ENCODE measurements at regions not wholly inside any gene's neighbourhood (a gene's known extent, or its start where the extent isn't known, plus 50 kb on each side); places are given as distances from the start of the nearest gene placed in this dataset.

GRCh38 chr15:35992791-35993190 lies 446.8 kb upstream of the DPH6 start:
- Histone ChIP-seq H3K27me3 (ENCODE audit: control insufficient read depth, insufficient read depth, low read length) (no peaks in the 10 kb centered on the region), H3K27ac (ENCODE audit: insufficient read depth, low read length, poor library complexity, severe bottlenecking) (no peak overlapping the region), H3K36me3 (ENCODE audit: control insufficient read depth, insufficient read depth, low read length) (no peaks in the 10 kb centered on the region), H3K4me3 (ENCODE audit: low read depth, low read length) (no peak overlapping the region), H3K4me1 (ENCODE audit: control insufficient read depth, insufficient read depth, low read length, poor library complexity, severe bottlenecking) (no peaks in the 10 kb centered on the region), H3K9me3 (ENCODE audit: control insufficient read depth in 2 of 2, low read length in 2 of 2) (no peaks in the 10 kb centered on the region)
- DNase-seq (no peak), ATAC-seq (ENCODE audit: low read depth in 2 of 2) (no peak)
- Mint-ChIP-seq H3K9me3 (peaks cover 0 to 9% (median 2%) of the 10 kb centered on the region in 7 donors), H3K4me3 (no peak overlapping the region), H3K36me3 (no peaks in the 10 kb centered on the region), H3K4me1 (no peaks in the 10 kb centered on the region), H3K27ac (no peak overlapping the region), H3K27me3 (no peaks in the 10 kb centered on the region)

GRCh38 chr15:35993196-35993595 lies 447.2 kb upstream of the DPH6 start:
- H3K4me3 Mint-ChIP-seq: no peak overlapping the region
- ATAC-seq (ENCODE audit: low read depth in 2 of 2): no peak
- no peaks in the 10 kb centered on the region for H3K4me1 ChIP-seq (ENCODE audit: control insufficient read depth, insufficient read depth, low read length, poor library complexity, severe bottlenecking)
- H3K27ac ChIP-seq (ENCODE audit: insufficient read depth, low read length, poor library complexity, severe bottlenecking): no peak overlapping the region
- no peaks in the 10 kb centered on the region for H3K4me1 Mint-ChIP-seq
- H3K9me3 ChIP-seq (ENCODE audit: control insufficient read depth in 2 of 2, low read length in 2 of 2): no peaks in the 10 kb centered on the region
- peaks cover 0 to 9% (median 2%) of the 10 kb centered on the region in 7 donors for H3K9me3 Mint-ChIP-seq
- no peaks in the 10 kb centered on the region for H3K27me3 ChIP-seq (ENCODE audit: control insufficient read depth, insufficient read depth, low read length)
- peak overlapping the region in 1 of 3 donors; percentile 78 for H3K27ac Mint-ChIP-seq
- no peaks in the 10 kb centered on the region for H3K36me3 ChIP-seq (ENCODE audit: control insufficient read depth, insufficient read depth, low read length)
- H3K4me3 ChIP-seq (ENCODE audit: low read depth, low read length): no peak overlapping the region
- H3K36me3 Mint-ChIP-seq: no peaks in the 10 kb centered on the region
- H3K27me3 Mint-ChIP-seq: no peaks in the 10 kb centered on the region
- no peak for DNase-seq

GRCh38 chr15:35994876-35995275 lies 448.9 kb upstream of the DPH6 start:
- no peaks in the 10 kb centered on the region for H3K9me3 ChIP-seq (ENCODE audit: control insufficient read depth in 2 of 2, low read length in 2 of 2)
- no peak overlapping the region for H3K27ac ChIP-seq (ENCODE audit: insufficient read depth, low read length, poor library complexity, severe bottlenecking)
- H3K4me1 Mint-ChIP-seq: no peaks in the 10 kb centered on the region
- DNase-seq (no peak), ATAC-seq (ENCODE audit: low read depth in 2 of 2) (no peak)
- H3K27me3 Mint-ChIP-seq: no peaks in the 10 kb centered on the region
- no peaks in the 10 kb centered on the region for H3K36me3 Mint-ChIP-seq
- no peak overlapping the region for H3K4me3 Mint-ChIP-seq
- no peaks in the 10 kb centered on the region for H3K27me3 ChIP-seq (ENCODE audit: control insufficient read depth, insufficient read depth, low read length)
- no peak overlapping the region for H3K27ac Mint-ChIP-seq
- peaks cover 0 to 5% (median 2%) of the 10 kb centered on the region in 7 donors for H3K9me3 Mint-ChIP-seq
- H3K4me1 ChIP-seq (ENCODE audit: control insufficient read depth, insufficient read depth, low read length, poor library complexity, severe bottlenecking): no peaks in the 10 kb centered on the region
- no peaks in the 10 kb centered on the region for H3K36me3 ChIP-seq (ENCODE audit: control insufficient read depth, insufficient read depth, low read length)
- no peak overlapping the region for H3K4me3 ChIP-seq (ENCODE audit: low read depth, low read length)

GRCh38 chr15:35998663-35999602 lies 453.0 kb upstream of the DPH6 start:
- no peak for DNase-seq
- no peak overlapping the region for H3K4me3 ChIP-seq (ENCODE audit: low read depth, low read length)
- Mint-ChIP-seq H3K4me3 (no peak overlapping the region), H3K9me3 (peaks cover 0 to 5% (median 2%) of the 10 kb centered on the region in 7 donors), H3K27ac (no peak overlapping the region), H3K36me3 (no peaks in the 10 kb centered on the region), H3K27me3 (no peaks in the 10 kb centered on the region), H3K4me1 (no peaks in the 10 kb centered on the region)
- ATAC-seq (ENCODE audit: low read depth in 2 of 2): no peak
- no peak overlapping the region for H3K27ac ChIP-seq (ENCODE audit: insufficient read depth, low read length, poor library complexity, severe bottlenecking)
- H3K4me1 ChIP-seq (ENCODE audit: control insufficient read depth, insufficient read depth, low read length, poor library complexity, severe bottlenecking): no peaks in the 10 kb centered on the region
- H3K27me3 ChIP-seq (ENCODE audit: control insufficient read depth, insufficient read depth, low read length): no peaks in the 10 kb centered on the region
- H3K36me3 ChIP-seq (ENCODE audit: control insufficient read depth, insufficient read depth, low read length): no peaks in the 10 kb centered on the region
- H3K9me3 ChIP-seq (ENCODE audit: control insufficient read depth in 2 of 2, low read length in 2 of 2): no peaks in the 10 kb centered on the region

GRCh38 chr15:36004891-36005490 lies 459.0 kb upstream of the DPH6 start:
- no peaks in the 10 kb centered on the region for H3K27me3 ChIP-seq (ENCODE audit: control insufficient read depth, insufficient read depth, low read length)
- ATAC-seq (ENCODE audit: low read depth in 2 of 2) (no peak), DNase-seq (no peak)
- peaks cover 0 to 3% of the 10 kb centered on the region in 2 experiments for H3K9me3 ChIP-seq (ENCODE audit: control insufficient read depth in 2 of 2, low read length in 2 of 2)
- H3K36me3 ChIP-seq (ENCODE audit: control insufficient read depth, insufficient read depth, low read length): no peaks in the 10 kb centered on the region
- no peak overlapping the region for H3K4me3 ChIP-seq (ENCODE audit: low read depth, low read length)
- no peak overlapping the region for H3K27ac ChIP-seq (ENCODE audit: insufficient read depth, low read length, poor library complexity, severe bottlenecking)
- Mint-ChIP-seq H3K36me3 (no peaks in the 10 kb centered on the region), H3K9me3 (peaks cover 0 to 8% (median 0%) of the 10 kb centered on the region in 7 donors), H3K4me3 (no peak overlapping the region), H3K27me3 (no peaks in the 10 kb centered on the region), H3K27ac (no peak overlapping the region), H3K4me1 (no peaks in the 10 kb centered on the region)
- H3K4me1 ChIP-seq (ENCODE audit: control insufficient read depth, insufficient read depth, low read length, poor library complexity, severe bottlenecking): no peaks in the 10 kb centered on the region

- no peaks in the 10 kb centered on the region for H3K4me1 Mint-ChIP-seq
- no peak for DNase-seq
- Histone ChIP-seq H3K36me3 (ENCODE audit: control insufficient read depth, insufficient read depth, low read length) (no peaks in the 10 kb centered on the region), H3K27me3 (ENCODE audit: control insufficient read depth, insufficient read depth, low read length) (no peaks in the 10 kb centered on the region), H3K9me3 (ENCODE audit: control insufficient read depth in 2 of 2, low read length in 2 of 2) (peaks cover 0 to 3% of the 10 kb centered on the region in 2 experiments), H3K4me1 (ENCODE audit: control insufficient read depth, insufficient read depth, low read length, poor library complexity, severe bottlenecking) (no peaks in the 10 kb centered on the region), H3K4me3 (ENCODE audit: low read depth, low read length) (no peak overlapping the region), H3K27ac (ENCODE audit: insufficient read depth, low read length, poor library complexity, severe bottlenecking) (no peak overlapping the region)
- ATAC-seq (ENCODE audit: low read depth in 2 of 2): no peak
- H3K27ac Mint-ChIP-seq: no peak overlapping the region
- peaks cover 0 to 8% (median 0%) of the 10 kb centered on the region in 7 donors for H3K9me3 Mint-ChIP-seq
- H3K36me3 Mint-ChIP-seq: no peaks in the 10 kb centered on the region
- H3K4me3 Mint-ChIP-seq: no peak overlapping the region
- H3K27me3 Mint-ChIP-seq: no peaks in the 10 kb centered on the region
Measured at GRCh38 chr15:36005542-36005941, 459.6 kb upstream of the DPH6 start.

- Mint-ChIP-seq H3K36me3 (no peaks in the 10 kb centered on the region), H3K4me1 (no peaks in the 10 kb centered on the region), H3K27me3 (no peaks in the 10 kb centered on the region), H3K27ac (no peak overlapping the region), H3K9me3 (peaks cover 0 to 6% (median 0%) of the 10 kb centered on the region in 7 donors), H3K4me3 (no peak overlapping the region)
- Histone ChIP-seq H3K9me3 (ENCODE audit: control insufficient read depth in 2 of 2, low read length in 2 of 2) (peaks cover 0 to 3% of the 10 kb centered on the region in 2 experiments), H3K4me3 (ENCODE audit: low read depth, low read length) (no peak overlapping the region), H3K27me3 (ENCODE audit: control insufficient read depth, insufficient read depth, low read length) (no peaks in the 10 kb centered on the region), H3K27ac (ENCODE audit: insufficient read depth, low read length, poor library complexity, severe bottlenecking) (no peak overlapping the region), H3K4me1 (ENCODE audit: control insufficient read depth, insufficient read depth, low read length, poor library complexity, severe bottlenecking) (no peaks in the 10 kb centered on the region), H3K36me3 (ENCODE audit: control insufficient read depth, insufficient read depth, low read length) (no peaks in the 10 kb centered on the region)
- DNase-seq (no peak), ATAC-seq (ENCODE audit: low read depth in 2 of 2) (no peak)
Measured at GRCh38 chr15:36007699-36008098, 461.7 kb upstream of the DPH6 start.

Measured in CD4-positive, CD25-positive, alpha-beta regulatory T cell (primary cell).